Endothelial cell of umbilical vein (primary cell): ENCODE measurements at regions not wholly inside any gene's neighbourhood (a gene's known extent, or its start where the extent isn't known, plus 50 kb on each side); places are given as distances from the start of the nearest gene placed in this dataset.
A peak's percentile ranks its signal among the peaks of the same experiment; 100 is the strongest.

Experiments used
- BruUV-seq: library from RNA; stranded (reverse); fragments of 400-500 nt; replicated peaks from 2 replicates; lab custom pipeline; 2021; lab: Mats Ljungman, UMichigan
- CTCF ChIA-PET: fragments of 300-600, 350-600 bp; sonication (Branson Sonifier 250); formaldehyde crosslinking; loops from one replicate; lab custom pipeline; 2021; ENCODE audit warnings: antibody characterized with exemption, inconsistent platforms; lab: Charles Lee
- POLR2A ChIA-PET: fragments of 300-600, 350-600 bp; sonication (Branson Sonifier 250); formaldehyde crosslinking; loops from one replicate; lab custom pipeline; 2021; ENCODE audit warnings: antibody characterized with exemption, inconsistent platforms; lab: Charles Lee
- DNase-seq: peaks from one replicate; pipeline ENCODE4 v3.0.0-alpha.2; 2011; ENCODE audit warnings: low read depth, low spot score
- FAIRE-seq: peaks from 2 replicates; lab custom pipeline; 2011; peaks lifted over from hg19 to GRCh38; lab: Jason Lieb, UNC
- H2AFZ ChIP-seq: 2 replicates; pipeline ENCODE4 v1.6.0; 2012; ENCODE audit warnings: low read depth, low read length, control low read depth, inconsistent platforms
- H3K27ac ChIP-seq: 2 replicates; pipeline ENCODE4 v1.5.1; 2011; ENCODE audit warnings: low read depth, mild to moderate bottlenecking, control low read depth, low read length, moderate library complexity; ENCODE audit not compliant: insufficient read depth
- H3K27me3 ChIP-seq, 2 experiments: 2 replicates each; pipeline versions ENCODE4 v1.6.0 to v1.6.1; 2011; ENCODE audit warnings: low read length in 2 of 2, mixed read lengths in 1 of 2; ENCODE audit not compliant: control insufficient read depth in 2 of 2, insufficient read depth in 2 of 2
- H3K36me3 ChIP-seq, 2 experiments: 2 replicates in 1 of 2; 3 replicates in 1 of 2; pipeline ENCODE4 v1.5.1; 2011; ENCODE audit warnings: low read length in 2 of 2, mild to moderate bottlenecking in 1 of 2, moderate library complexity in 1 of 2; ENCODE audit not compliant: control insufficient read depth in 2 of 2, insufficient read depth in 2 of 2; ENCODE audit errors: extremely low read depth in 1 of 2
- H3K4me1 ChIP-seq: 3 replicates; pipeline ENCODE4 v1.5.1; 2011; ENCODE audit warnings: mild to moderate bottlenecking, low read length; ENCODE audit not compliant: control insufficient read depth, insufficient read depth; ENCODE audit errors: extremely low read depth
- H3K4me2 ChIP-seq: 2 replicates; pipeline ENCODE4 v1.6.1; 2011; ENCODE audit warnings: low read length, control low read depth, mixed read lengths; ENCODE audit not compliant: insufficient read depth
- H3K4me3 ChIP-seq, 3 experiments: fragments of 200-600 bp in 1 of 3; sonication (generic), shearing (Covaris generic) in 1 of 3; replicated peaks in 1 of 3; 2 replicates each; pipeline ENCODE4 v1.5.1; 2011 to 2016; ENCODE audit warnings: control low read depth in 3 of 3, low read length in 3 of 3, mild to moderate bottlenecking in 2 of 3, inconsistent platforms in 1 of 3, low read depth in 1 of 3, moderate library complexity in 1 of 3; ENCODE audit not compliant: insufficient read depth in 1 of 3
- H3K79me2 ChIP-seq: 2 replicates; pipeline ENCODE4 v1.6.0; 2012; ENCODE audit warnings: low read length, inconsistent platforms; ENCODE audit not compliant: control insufficient read depth, insufficient read depth
- H3K9ac ChIP-seq: replicated peaks from 2 replicates; pipeline ENCODE3; 2011; ENCODE audit warnings: low read length, control low read depth; ENCODE audit not compliant: insufficient read depth; ENCODE audit errors: extremely low read depth
- H3K9me1 ChIP-seq: replicated peaks from 3 replicates; pipeline ENCODE4 v1.6.0; 2011; ENCODE audit warnings: mild to moderate bottlenecking, low read length; ENCODE audit not compliant: control insufficient read depth, insufficient read depth; ENCODE audit errors: extremely low read depth
- H3K9me3 ChIP-seq: replicated peaks from 2 replicates; pipeline ENCODE4 v1.5.1; 2012; ENCODE audit warnings: low read length, inconsistent platforms; ENCODE audit not compliant: control insufficient read depth, insufficient read depth
- H4K20me1 ChIP-seq: replicated peaks from 2 replicates; pipeline ENCODE3; 2011; ENCODE audit warnings: mild to moderate bottlenecking, low read length; ENCODE audit not compliant: control insufficient read depth, insufficient read depth; ENCODE audit errors: extremely low read depth
- EZH2 ChIP-seq: IDR thresholded peaks from 2 replicates; pipeline ENCODE4 v1.6.1; 2012; ENCODE audit warnings: borderline replicate concordance, low read depth, mild to moderate bottlenecking, moderate library complexity, low read length, inconsistent platforms; ENCODE audit not compliant: severe bottlenecking
- FOS ChIP-seq: IDR thresholded peaks from 2 replicates; pipeline ENCODE4 v1.6.1; 2011; ENCODE audit warnings: mild to moderate bottlenecking, low read length, moderate library complexity, borderline replicate concordance; ENCODE audit not compliant: insufficient read depth
- GATA2 ChIP-seq: IDR thresholded peaks from 2 replicates; pipeline ENCODE4 v1.7.0; 2011; ENCODE audit warnings: low read depth, mild to moderate bottlenecking, moderate library complexity, mixed read lengths, low read length; ENCODE audit not compliant: insufficient read length, insufficient read depth
- JUN ChIP-seq: IDR thresholded peaks from 2 replicates; pipeline ENCODE4 v1.6.1; 2011; ENCODE audit warnings: borderline replicate concordance, low read depth; ENCODE audit not compliant: insufficient read length, insufficient read depth
- MYC ChIP-seq: IDR thresholded peaks from one replicate; pipeline ENCODE4 v1.6.1; 2011; ENCODE audit warnings: mild to moderate bottlenecking, low read depth, low read length
- POLR2A ChIP-seq: IDR thresholded peaks from 2 replicates; pipeline ENCODE4 v1.6.1; 2012; ENCODE audit warnings: low read depth, mild to moderate bottlenecking, control low read depth, low read length
- POLR2AphosphoS5 ChIP-seq: IDR thresholded peaks from 2 replicates; pipeline ENCODE4 v1.6.1; 2012; ENCODE audit warnings: low read depth, mild to moderate bottlenecking, control low read depth, low read length, moderate library complexity; ENCODE audit not compliant: insufficient read depth
- dilution Hi-C: fragments of 300-500 bp; cut with MboI; formaldehyde crosslinking; loops from one replicate; pipeline ENCODE4 v1.15.0; 2019; ENCODE audit warnings: low sequenced_read_pairs; ENCODE audit not compliant: extremely low pct_ligation_motif_present
- intact Hi-C: fragments of 100-400 bp; cut with micrococcal nuclease; formaldehyde crosslinking; loops from one replicate; pipeline ENCODE4 v1.10.0; 2022
- TF ChIP-seq, protein P1 (sequence below): IDR thresholded peaks from 2 replicates; pipeline ENCODE4 v1.6.1; 2011; ENCODE audit not compliant: insufficient read depth, insufficient read length
- TF ChIP-seq, protein P2 (sequence below), 2 donors: IDR thresholded peaks; 1 replicate in 1 of 2; 2 replicates in 1 of 2; pipeline ENCODE4 v1.5.1; 2011; ENCODE audit warnings: low read length in 2 of 2, mild to moderate bottlenecking in 2 of 2, moderate library complexity in 2 of 2, control low read depth in 1 of 2, inconsistent platforms in 1 of 2, low read depth in 1 of 2; ENCODE audit not compliant: insufficient read depth in 1 of 2; ENCODE audit errors: extremely low read depth in 1 of 2

DNA sequence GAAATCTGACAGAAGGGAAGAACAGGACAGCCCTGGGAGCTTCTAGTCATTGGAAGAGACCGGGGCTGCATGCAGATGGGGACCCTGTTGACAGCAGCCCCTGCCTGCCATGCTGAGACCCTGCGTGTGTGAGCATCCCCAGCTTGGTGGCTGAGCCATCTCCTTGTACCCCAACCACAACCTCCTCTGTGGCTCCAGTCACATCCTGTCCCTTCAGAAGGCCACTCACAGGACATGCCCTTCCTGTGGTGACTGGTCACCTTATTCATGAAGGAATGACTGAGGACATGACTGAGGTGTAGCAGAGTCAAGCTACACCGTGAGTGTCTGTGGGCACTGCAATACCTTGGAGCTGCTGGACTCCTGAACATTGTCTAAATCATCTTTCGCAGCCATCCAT lies 141.8 kb upstream of the ERRFI1 start:
- H3K9me1 ChIP-seq = no peaks in the 10 kb centered on the region
- no peaks in the 10 kb centered on the region for H3K27me3 ChIP-seq
- no peaks in the 10 kb centered on the region for H3K79me2 ChIP-seq
- dilution Hi-C loops = no loop called here
- CTCF ChIA-PET = no interaction called here
- no peak overlapping the region for H3K9ac ChIP-seq
- peak overlapping the region; percentile 20 for H2AFZ ChIP-seq
- intact Hi-C loops = no loop called here
- no peak overlapping the region for H3K4me3 ChIP-seq
- POLR2A ChIA-PET = no interaction called here
- no peak for DNase-seq
- no peaks in the 10 kb centered on the region for H4K20me1 ChIP-seq
- no peaks in the 10 kb centered on the region for H3K36me3 ChIP-seq
- no TSS peak for BruUV-seq
- no peak overlapping the region for H3K4me2 ChIP-seq
- no peaks in the 10 kb centered on the region for H3K9me3 ChIP-seq
- no peak overlapping the region for H3K27ac ChIP-seq
- TF ChIP-seq MYC (no peak), FOS (no peak), POLR2A (no peak), JUN (no peak), GATA2 (no peak), POLR2AphosphoS5 (no peak), EZH2 (no peak)
- TF ChIP-seq, protein P1, sequence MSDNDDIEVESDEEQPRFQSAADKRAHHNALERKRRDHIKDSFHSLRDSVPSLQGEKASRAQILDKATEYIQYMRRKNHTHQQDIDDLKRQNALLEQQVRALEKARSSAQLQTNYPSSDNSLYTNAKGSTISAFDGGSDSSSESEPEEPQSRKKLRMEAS = no peak
- TF ChIP-seq, protein P2, sequence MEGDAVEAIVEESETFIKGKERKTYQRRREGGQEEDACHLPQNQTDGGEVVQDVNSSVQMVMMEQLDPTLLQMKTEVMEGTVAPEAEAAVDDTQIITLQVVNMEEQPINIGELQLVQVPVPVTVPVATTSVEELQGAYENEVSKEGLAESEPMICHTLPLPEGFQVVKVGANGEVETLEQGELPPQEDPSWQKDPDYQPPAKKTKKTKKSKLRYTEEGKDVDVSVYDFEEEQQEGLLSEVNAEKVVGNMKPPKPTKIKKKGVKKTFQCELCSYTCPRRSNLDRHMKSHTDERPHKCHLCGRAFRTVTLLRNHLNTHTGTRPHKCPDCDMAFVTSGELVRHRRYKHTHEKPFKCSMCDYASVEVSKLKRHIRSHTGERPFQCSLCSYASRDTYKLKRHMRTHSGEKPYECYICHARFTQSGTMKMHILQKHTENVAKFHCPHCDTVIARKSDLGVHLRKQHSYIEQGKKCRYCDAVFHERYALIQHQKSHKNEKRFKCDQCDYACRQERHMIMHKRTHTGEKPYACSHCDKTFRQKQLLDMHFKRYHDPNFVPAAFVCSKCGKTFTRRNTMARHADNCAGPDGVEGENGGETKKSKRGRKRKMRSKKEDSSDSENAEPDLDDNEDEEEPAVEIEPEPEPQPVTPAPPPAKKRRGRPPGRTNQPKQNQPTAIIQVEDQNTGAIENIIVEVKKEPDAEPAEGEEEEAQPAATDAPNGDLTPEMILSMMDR (IDR thresholded peaks at IDR 0.05; ENCODE audit: extremely low read depth in 1 of 2, insufficient read depth in 1 of 2, low read depth in 1 of 2, low read length in 2 of 2) = no peak
- H3K4me1 ChIP-seq = peaks cover 10% of the 10 kb centered on the region
- no peak for FAIRE-seq
